ENCODE measurements at regions not wholly inside any gene's neighbourhood (a gene's known extent, or its start where the extent isn't known, plus 50 kb on each side); places are given as distances from the start of the nearest gene placed in this dataset.

DNA sequence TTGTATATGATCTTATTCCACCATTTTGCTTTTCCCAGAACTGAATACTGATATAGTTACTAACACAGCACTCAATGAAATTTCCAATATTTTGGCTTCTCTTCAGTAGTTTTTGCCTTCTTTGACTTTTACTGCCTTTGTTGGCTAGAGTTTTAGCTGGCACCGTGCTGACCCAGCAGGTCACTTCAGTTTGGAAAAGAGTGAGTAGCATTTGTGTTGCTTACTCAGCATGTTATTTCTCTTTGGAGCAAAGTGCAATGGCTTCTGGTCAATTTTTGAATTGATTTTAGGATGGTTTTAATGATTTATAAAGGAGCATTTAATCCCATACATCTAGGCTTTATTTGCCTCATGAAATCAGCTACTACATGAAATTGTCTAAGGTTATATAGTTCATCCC lies 119.2 kb downstream of the ETNK1 start:
- 69% methylated on average over 1 of the region's 1 CpG for WGBS (ENCODE audit: insufficient coverage, insufficient replicate concordance, low lambda C conversion rate, missing lambda C conversion rate)
- intact Hi-C loops (cut with micrococcal nuclease; ENCODE audit: unreplicated experiment), result no loop called here
- TF ChIP-seq CBX5 (IDR thresholded peaks at IDR 0.05; ENCODE audit: low read depth) (no peak), ZNF622 (IDR thresholded peaks at IDR 0.05) (no peak), RAD51 (IDR thresholded peaks at IDR 0.05) (no peak), YY1 (IDR thresholded peaks at IDR 0.05; ENCODE audit: low read depth, low read length) (no peak), BACH1 (IDR thresholded peaks at IDR 0.05; ENCODE audit: borderline replicate concordance) (no peak), STAT3 (IDR thresholded peaks at IDR 0.05; ENCODE audit: low read depth, low read length) (no peak), STAT1 (conservative IDR thresholded peaks at IDR 0.05) (no peak), TCF3 (IDR thresholded peaks at IDR 0.05; ENCODE audit: borderline replicate concordance, insufficient read depth, low read depth, low read length) (no peak), ZNF24 (IDR thresholded peaks at IDR 0.05) (no peak), KAT2A (conservative IDR thresholded peaks at IDR 0.05; ENCODE audit: control insufficient read depth, low read depth, low read length) (no peak), CBX3 (IDR thresholded peaks at IDR 0.05; ENCODE audit: borderline replicate concordance, low read depth) (no peak), KDM1A (IDR thresholded peaks at IDR 0.05; ENCODE audit: borderline replicate concordance) (no peak), ASH2L (IDR thresholded peaks at IDR 0.05; ENCODE audit: borderline replicate concordance, low read depth) (no peak), HDAC6 (IDR thresholded peaks at IDR 0.05; ENCODE audit: unreplicated experiment) (no peak), LARP7 (IDR thresholded peaks at IDR 0.05) (no peak), ATF7 (IDR thresholded peaks at IDR 0.05; ENCODE audit: low read depth) (no peak), SIN3A (IDR thresholded peaks at IDR 0.05; ENCODE audit: low read depth, low read length) (no peak), IRF4 (IDR thresholded peaks at IDR 0.05; ENCODE audit: low read depth, low read length) (no peak)
- TF ChIP-seq, protein P1, sequence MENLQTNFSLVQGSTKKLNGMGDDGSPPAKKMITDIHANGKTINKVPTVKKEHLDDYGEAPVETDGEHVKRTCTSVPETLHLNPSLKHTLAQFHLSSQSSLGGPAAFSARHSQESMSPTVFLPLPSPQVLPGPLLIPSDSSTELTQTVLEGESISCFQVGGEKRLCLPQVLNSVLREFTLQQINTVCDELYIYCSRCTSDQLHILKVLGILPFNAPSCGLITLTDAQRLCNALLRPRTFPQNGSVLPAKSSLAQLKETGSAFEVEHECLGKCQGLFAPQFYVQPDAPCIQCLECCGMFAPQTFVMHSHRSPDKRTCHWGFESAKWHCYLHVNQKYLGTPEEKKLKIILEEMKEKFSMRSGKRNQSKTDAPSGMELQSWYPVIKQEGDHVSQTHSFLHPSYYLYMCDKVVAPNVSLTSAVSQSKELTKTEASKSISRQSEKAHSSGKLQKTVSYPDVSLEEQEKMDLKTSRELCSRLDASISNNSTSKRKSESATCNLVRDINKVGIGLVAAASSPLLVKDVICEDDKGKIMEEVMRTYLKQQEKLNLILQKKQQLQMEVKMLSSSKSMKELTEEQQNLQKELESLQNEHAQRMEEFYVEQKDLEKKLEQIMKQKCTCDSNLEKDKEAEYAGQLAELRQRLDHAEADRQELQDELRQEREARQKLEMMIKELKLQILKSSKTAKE (IDR thresholded peaks at IDR 0.05; ENCODE audit: low read depth, poor library complexity, severe bottlenecking), result no peak
- Histone ChIP-seq H3K9me3 (replicated peaks; ENCODE audit: control insufficient read depth, insufficient read depth, low read length) (no peaks in the 10 kb centered on the region), H3K36me3 (ENCODE audit: control insufficient read depth in 2 of 2, insufficient read depth in 2 of 2, low read length in 1 of 2) (no peaks in the 10 kb centered on the region), H3K9ac (ENCODE audit: control insufficient read depth, insufficient read depth, low read length) (no peak overlapping the region), H4K20me1 (ENCODE audit: control insufficient read depth, insufficient read depth) (no peaks in the 10 kb centered on the region), H2AFZ (ENCODE audit: control insufficient read depth, low read depth, low read length) (no peak overlapping the region), H3K27me3 (replicated peaks in 1 of 2; ENCODE audit: control insufficient read depth in 2 of 2, insufficient read depth in 2 of 2, low read length in 1 of 2) (no peaks in the 10 kb centered on the region), H3K4me3 (no peak overlapping the region), H3K4me2 (ENCODE audit: control insufficient read depth, insufficient read depth) (no peak overlapping the region), H3K79me2 (ENCODE audit: control insufficient read depth, insufficient read depth, low read length) (no peaks in the 10 kb centered on the region), H3K27ac (ENCODE audit: control insufficient read depth, insufficient read depth) (no peak overlapping the region), H3K4me1 (ENCODE audit: control insufficient read depth, insufficient read depth, low read length) (no peaks in the 10 kb centered on the region)
- CTCF ChIA-PET, result no interaction called here
- no TSS peak for BruUV-seq (replicated peaks)
- POLR2A ChIA-PET, result no interaction called here
- SMC1A ChIA-PET (ENCODE audit: uncharacterized antibody, unreplicated experiment), result no interaction called here
- in situ Hi-C loops (cut with MboI), result no loop called here
- RAD21 ChIA-PET (ENCODE audit: unreplicated experiment), result no interaction called here
- FAIRE-seq, result no peak
- no peak for DNase-seq (ENCODE audit: low read depth, low spot score)
- ATAC-seq, result no peak
